ENCODE measurements at regions not wholly inside any gene's neighbourhood (a gene's known extent, or its start where the extent isn't known, plus 50 kb on each side); places are given as distances from the start of the nearest gene placed in this dataset.
"Not testable (repeated sequence)": the region's sequence is repeated elsewhere in the genome, so short reads cannot be mapped to it uniquely, and the experiment has no call there.

- DNase-seq (ENCODE audit: low read depth, low spot score), result not testable (repeated sequence)
Observed at GRCh38 chr6:94557207-94557606, 1020.1 kb upstream of the MANEA start.

GRCh38 chr6:94548201-94548600, 1029.1 kb upstream of the MANEA start:
- DNase-seq (ENCODE audit: low read depth, low spot score), result no peak

GRCh38 chr6:94535798-94536197, 1041.5 kb upstream of the MANEA start:
- DNase-seq (ENCODE audit: low read depth, low spot score), result no peak

GRCh38 chr6:94511502-94512088, 1065.7 kb upstream of the MANEA start:
- no peak for DNase-seq (ENCODE audit: low read depth, low spot score)

GRCh38 chr6:94510877-94511276, 1066.5 kb upstream of the MANEA start:
- no peak for DNase-seq (ENCODE audit: low read depth, low spot score)

GRCh38 chr6:94501516-94501915, 1075.8 kb upstream of the MANEA start:
- DNase-seq (ENCODE audit: low read depth, low spot score), result no peak

- no peak for DNase-seq (ENCODE audit: low read depth, low spot score)
Observed at GRCh38 chr6:94498099-94498498, 1078.7 kb upstream of the EPHA7 start.

GRCh38 chr6:94494500-94494899, 1075.1 kb upstream of the EPHA7 start:
- no peak for DNase-seq (ENCODE audit: low read depth, low spot score)

- no peak for DNase-seq (ENCODE audit: low read depth, low spot score)
Observed at GRCh38 chr6:94487371-94487770, 1068.0 kb upstream of the EPHA7 start.

GRCh38 chr6:94478133-94479005, 1059.0 kb upstream of the EPHA7 start:
- DNase-seq (ENCODE audit: low read depth, low spot score), result no peak

GRCh38 chr6:94468830-94469229, 1049.5 kb upstream of the EPHA7 start:
- no peak for DNase-seq (ENCODE audit: low read depth, low spot score)

GRCh38 chr6:94464018-94464510, 1044.7 kb upstream of the EPHA7 start:
- no peak for DNase-seq (ENCODE audit: low read depth, low spot score)

- DNase-seq (ENCODE audit: low read depth, low spot score), result no peak
Observed at GRCh38 chr6:94463306-94463705, 1043.9 kb upstream of the EPHA7 start.

GRCh38 chr6:94462231-94462630, 1042.9 kb upstream of the EPHA7 start:
- no peak for DNase-seq (ENCODE audit: low read depth, low spot score)

- no peak for DNase-seq (ENCODE audit: low read depth, low spot score)
Observed at GRCh38 chr6:94456266-94456665, 1036.9 kb upstream of the EPHA7 start.

- DNase-seq (ENCODE audit: low read depth, low spot score), result no peak
Observed at GRCh38 chr6:94454231-94454630, 1034.9 kb upstream of the EPHA7 start.

GRCh38 chr6:94446120-94446519, 1026.8 kb upstream of the EPHA7 start:
- DNase-seq (ENCODE audit: low read depth, low spot score), result no peak

GRCh38 chr6:94443701-94444100, 1024.3 kb upstream of the EPHA7 start:
- no peak for DNase-seq (ENCODE audit: low read depth, low spot score)

- no peak for DNase-seq (ENCODE audit: low read depth, low spot score)
Observed at GRCh38 chr6:94424692-94425091, 1005.3 kb upstream of the EPHA7 start.

GRCh38 chr6:94417363-94417762, 998.0 kb upstream of the EPHA7 start:
- no peak for DNase-seq (ENCODE audit: low read depth, low spot score)

- DNase-seq (ENCODE audit: low read depth, low spot score), result no peak
Observed at GRCh38 chr6:94414041-94414440, 994.7 kb upstream of the EPHA7 start.

- no peak for DNase-seq (ENCODE audit: low read depth, low spot score)
Observed at GRCh38 chr6:94401311-94401710, 982.0 kb upstream of the EPHA7 start.

- DNase-seq (ENCODE audit: low read depth, low spot score), result no peak
Observed at GRCh38 chr6:94394822-94395221, 975.5 kb upstream of the EPHA7 start.
